DOHH2 (cell line): ENCODE measurements at regions not wholly inside any gene's neighbourhood (a gene's known extent, or its start where the extent isn't known, plus 50 kb on each side); places are given as distances from the start of the nearest gene placed in this dataset.

Source experiments
- H3F3A ChIP-seq: fragments of 200-600 bp; sonication (generic), shearing (Covaris generic); 2 replicates; pipeline ENCODE4 v1.6.0; 2016; ENCODE audit warnings: antibody characterized with exemption, mild to moderate bottlenecking; ENCODE audit not compliant: control insufficient read depth, insufficient read depth
- H3K27ac ChIP-seq: fragments of 200-600 bp; sonication (generic); 2 replicates; pipeline ENCODE4 v1.5.1; 2014; ENCODE audit warnings: low read depth, mild to moderate bottlenecking, low read length, moderate library complexity
- H3K27me3 ChIP-seq: fragments of 200-600 bp; sonication (generic); 2 replicates; pipeline ENCODE4 v1.6.1; 2014; ENCODE audit warnings: mild to moderate bottlenecking, low read length, mixed read lengths; ENCODE audit not compliant: control insufficient read depth
- H3K36me3 ChIP-seq: fragments of 200-600 bp; sonication (generic); 2 replicates; pipeline ENCODE4 v1.6.1; 2014; ENCODE audit warnings: mild to moderate bottlenecking, low read length, moderate library complexity, mixed read lengths; ENCODE audit not compliant: control insufficient read depth
- H3K4me1 ChIP-seq: fragments of 200-600 bp; sonication (generic); 2 replicates; pipeline ENCODE4 v1.6.1; 2014; ENCODE audit warnings: mild to moderate bottlenecking, low read length, mixed read lengths; ENCODE audit not compliant: control insufficient read depth
- H3K4me2 ChIP-seq: fragments of 200-600 bp; sonication (generic); 2 replicates; pipeline ENCODE4 v1.6.0; 2014; ENCODE audit warnings: mild to moderate bottlenecking, low read length, moderate library complexity
- H3K4me3 ChIP-seq: fragments of 200-600 bp; sonication (generic); 2 replicates; pipeline ENCODE4 v1.5.1; 2014; ENCODE audit warnings: mild to moderate bottlenecking, low read length, mixed read lengths
- H3K79me2 ChIP-seq: fragments of 200-600 bp; sonication (generic); 2 replicates; pipeline ENCODE4 v1.6.1; 2014; ENCODE audit warnings: mild to moderate bottlenecking, low read length, mixed read lengths; ENCODE audit not compliant: control insufficient read depth
- H3K9me2 ChIP-seq: fragments of 200-600 bp; sonication (generic); replicated peaks from 2 replicates; pipeline ENCODE4 v1.6.1; 2014; ENCODE audit warnings: mild to moderate bottlenecking, low read length, mixed read lengths; ENCODE audit not compliant: control insufficient read depth
- H3K9me3 ChIP-seq: fragments of 200-600 bp; sonication (generic); 2 replicates; pipeline ENCODE4 v1.6.1; 2014; ENCODE audit warnings: antibody characterized with exemption, low read length, mixed read lengths; ENCODE audit not compliant: control insufficient read depth, insufficient read depth
- H4K20me1 ChIP-seq: fragments of 200-600 bp; sonication (generic); 2 replicates; pipeline ENCODE4 v1.6.0; 2014; ENCODE audit warnings: low read depth, mild to moderate bottlenecking, antibody characterized with exemption, low read length, moderate library complexity; ENCODE audit not compliant: control insufficient read depth, insufficient read depth
- CTCF ChIP-seq: fragments of 200-600 bp; sonication (generic); IDR thresholded peaks from one replicate; pipeline ENCODE4 v1.5.1; 2014; ENCODE audit warnings: antibody characterized with exemption, mild to moderate bottlenecking, low read depth, low read length; ENCODE audit not compliant: poor library complexity, severe bottlenecking
- EZH2phosphoT487 ChIP-seq: fragments of 200-600 bp; sonication (generic); IDR thresholded peaks from 2 replicates; pipeline ENCODE4 v1.6.1; 2017; ENCODE audit warnings: borderline replicate concordance, mild to moderate bottlenecking, antibody characterized with exemption, low read length, moderate library complexity, mixed read lengths

- Histone ChIP-seq H3F3A (no peaks in the 10 kb centered on the region), H3K9me2 (no peaks in the 10 kb centered on the region)
- TF ChIP-seq EZH2phosphoT487 (no peak), CTCF (peak; percentile 78)
These were observed 80.8 kb upstream of the KLF14 start for GRCh38 chr7:130814778-130815335.

GRCh38 chr7:130818056-130818455, 84.0 kb upstream of the KLF14 start:
- no peaks in the 10 kb centered on the region for H3K79me2 ChIP-seq
- TF ChIP-seq CTCF (no peak), EZH2phosphoT487 (no peak)
- no peaks in the 10 kb centered on the region for H3K4me1 ChIP-seq
- H3F3A ChIP-seq = no peaks in the 10 kb centered on the region
- no peaks in the 10 kb centered on the region for H4K20me1 ChIP-seq
- H3K27me3 ChIP-seq = peaks cover 13% of the 10 kb centered on the region
- H3K4me2 ChIP-seq = no peak overlapping the region
- no peak overlapping the region for H3K4me3 ChIP-seq
- H3K9me2 ChIP-seq = no peaks in the 10 kb centered on the region
- H3K27ac ChIP-seq = no peak overlapping the region
- H3K36me3 ChIP-seq = no peaks in the 10 kb centered on the region
- H3K9me3 ChIP-seq = no peaks in the 10 kb centered on the region

More at GRCh38 chr7:130814778-130815335, 80.8 kb upstream of the KLF14 start:
- H3K36me3 ChIP-seq = no peaks in the 10 kb centered on the region
- no peaks in the 10 kb centered on the region for H3K9me3 ChIP-seq
- no peaks in the 10 kb centered on the region for H3K4me1 ChIP-seq
- no peak overlapping the region for H3K27ac ChIP-seq
- H3K4me2 ChIP-seq = no peak overlapping the region
- H3K79me2 ChIP-seq = no peaks in the 10 kb centered on the region
- H3K27me3 ChIP-seq = peaks cover 13% of the 10 kb centered on the region
- H4K20me1 ChIP-seq = no peaks in the 10 kb centered on the region
- H3K4me3 ChIP-seq = no peak overlapping the region

- Histone ChIP-seq H3K27me3 (peaks cover 10% of the 10 kb centered on the region), H3K79me2 (no peaks in the 10 kb centered on the region), H3K4me3 (no peak overlapping the region), H3K27ac (no peak overlapping the region), H3K4me2 (no peak overlapping the region), H3K9me3 (peaks cover 8% of the 10 kb centered on the region), H4K20me1 (no peaks in the 10 kb centered on the region), H3F3A (no peaks in the 10 kb centered on the region), H3K9me2 (no peaks in the 10 kb centered on the region), H3K36me3 (no peaks in the 10 kb centered on the region), H3K4me1 (no peaks in the 10 kb centered on the region)
- TF ChIP-seq EZH2phosphoT487 (no peak), CTCF (no peak)
These were observed 87.9 kb upstream of the KLF14 start for GRCh38 chr7:130821864-130822263.
